Tibial artery (tissue), 4 donors: ENCODE measurements at regions not wholly inside any gene's neighbourhood (a gene's known extent, or its start where the extent isn't known, plus 50 kb on each side); places are given as distances from the start of the nearest gene placed in this dataset.

ENCODE experiments used
- DNase-seq, 2 donors: peaks; one replicate each; pipeline ENCODE4 v3.0.0-alpha.2; 2019
- H3K27ac ChIP-seq, 2 donors: fragments of 200-600 bp; sonication (generic) in 1 of 2; 1 replicate in 1 of 2; 2 replicates in 1 of 2; pipeline ENCODE4 v1.5.1; 2018 to 2019; ENCODE audit warnings: mild to moderate bottlenecking in 1 of 2
- H3K27me3 ChIP-seq, 2 donors: fragments of 200-600 bp; sonication (generic) in 1 of 2; one replicate each; pipeline versions ENCODE4 v1.5.1 to v1.6.0; 2016 to 2019
- H3K36me3 ChIP-seq, 3 donors: fragments of 200-600 bp; sonication (generic) in 2 of 3; one replicate each; pipeline ENCODE4 v1.5.1; 2016 to 2019; ENCODE audit warnings: mild to moderate bottlenecking in 2 of 3
- H3K4me1 ChIP-seq, 4 donors: fragments of 200-600 bp; sonication (generic) in 2 of 4; 1 replicate in 3 of 4; 2 replicates in 1 of 4; pipeline ENCODE4 v1.5.1; 2016 to 2019
- H3K4me3 ChIP-seq, 2 donors: fragments of 200-600 bp; sonication (generic) in 1 of 2; 1 replicate in 1 of 2; 2 replicates in 1 of 2; pipeline ENCODE4 v1.5.1; 2018 to 2019; ENCODE audit warnings: mild to moderate bottlenecking in 2 of 2
- H3K9me3 ChIP-seq, 3 donors: fragments of 200-600 bp; sonication (generic) in 1 of 3; one replicate each; pipeline ENCODE4 v1.5.1; 2016 to 2019
- intact Hi-C: fragments of 100-400 bp; cut with DNase I; formaldehyde crosslinking; loops from one replicate; pipeline ENCODE4 v1.15.0; 2023; ENCODE audit warnings: low total_unique reads
- TF ChIP-seq, protein P1 (sequence below), 2 experiments: fragments of 200-600 bp in 1 of 2; fragments of 450-650 bp in 1 of 2; IDR thresholded peaks; one replicate each; pipeline ENCODE4 v1.5.1; 2017 to 2019; ENCODE audit warnings: antibody characterized with exemption in 2 of 2, mild to moderate bottlenecking in 1 of 2, moderate library complexity in 1 of 2

DNA sequence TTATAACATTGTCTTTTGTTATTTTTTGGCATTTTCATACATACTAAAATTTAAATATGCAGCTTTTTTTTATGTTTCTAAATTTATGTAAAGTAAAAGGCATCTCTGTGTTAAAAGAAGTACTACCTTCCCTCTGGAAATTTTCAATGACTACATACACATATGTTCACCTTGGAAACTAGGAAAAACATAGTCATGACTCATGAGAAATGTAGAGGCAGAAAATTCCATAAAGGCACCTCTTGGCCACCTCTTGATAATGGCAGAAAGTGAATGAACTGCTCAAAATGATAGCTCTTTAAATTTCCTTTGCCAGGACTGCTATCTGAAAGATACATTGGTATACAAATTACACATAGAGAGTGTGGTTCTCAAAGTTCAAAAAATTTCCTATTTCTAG is 889.1 kb upstream of the ZEB2 start:
- H3K27me3 ChIP-seq = no peaks in the 10 kb centered on the region
- intact Hi-C loops = no loop called here
- H3K36me3 ChIP-seq = no peaks in the 10 kb centered on the region

DNA sequence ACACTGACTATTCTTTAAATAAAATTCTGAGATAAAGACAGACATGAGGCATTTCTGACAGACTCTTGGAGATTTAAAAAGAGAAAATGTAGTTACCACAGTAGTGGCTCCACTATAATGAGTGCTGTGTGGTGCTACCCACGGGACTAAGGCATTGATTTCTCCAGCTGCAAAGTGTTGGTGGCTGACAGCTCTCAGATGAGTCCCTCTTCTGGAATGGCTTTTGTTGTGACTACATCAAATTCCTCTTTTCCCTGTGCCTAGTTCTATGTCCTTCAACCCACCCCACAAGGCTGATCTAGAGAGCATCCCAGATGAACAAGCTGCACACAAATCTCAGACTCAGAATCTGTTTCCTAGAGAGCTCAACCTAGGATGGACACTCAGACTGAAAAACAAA is 884.8 kb upstream of the ZEB2 start:
- no peak for DNase-seq
- H3K9me3 ChIP-seq = no peaks in the 10 kb centered on the region
- TF ChIP-seq, protein P1, sequence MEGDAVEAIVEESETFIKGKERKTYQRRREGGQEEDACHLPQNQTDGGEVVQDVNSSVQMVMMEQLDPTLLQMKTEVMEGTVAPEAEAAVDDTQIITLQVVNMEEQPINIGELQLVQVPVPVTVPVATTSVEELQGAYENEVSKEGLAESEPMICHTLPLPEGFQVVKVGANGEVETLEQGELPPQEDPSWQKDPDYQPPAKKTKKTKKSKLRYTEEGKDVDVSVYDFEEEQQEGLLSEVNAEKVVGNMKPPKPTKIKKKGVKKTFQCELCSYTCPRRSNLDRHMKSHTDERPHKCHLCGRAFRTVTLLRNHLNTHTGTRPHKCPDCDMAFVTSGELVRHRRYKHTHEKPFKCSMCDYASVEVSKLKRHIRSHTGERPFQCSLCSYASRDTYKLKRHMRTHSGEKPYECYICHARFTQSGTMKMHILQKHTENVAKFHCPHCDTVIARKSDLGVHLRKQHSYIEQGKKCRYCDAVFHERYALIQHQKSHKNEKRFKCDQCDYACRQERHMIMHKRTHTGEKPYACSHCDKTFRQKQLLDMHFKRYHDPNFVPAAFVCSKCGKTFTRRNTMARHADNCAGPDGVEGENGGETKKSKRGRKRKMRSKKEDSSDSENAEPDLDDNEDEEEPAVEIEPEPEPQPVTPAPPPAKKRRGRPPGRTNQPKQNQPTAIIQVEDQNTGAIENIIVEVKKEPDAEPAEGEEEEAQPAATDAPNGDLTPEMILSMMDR (IDR thresholded peaks at IDR 0.05) = no peak
- intact Hi-C loops = no loop called here
- H3K27ac ChIP-seq = no peak overlapping the region
- no peaks in the 10 kb centered on the region for H3K4me1 ChIP-seq
- no peaks in the 10 kb centered on the region for H3K36me3 ChIP-seq
- H3K27me3 ChIP-seq = no peaks in the 10 kb centered on the region
- no peak overlapping the region for H3K4me3 ChIP-seq

More for the DNA sequence above, 889.1 kb upstream of the ZEB2 start:
- Histone ChIP-seq H3K27ac (no peak overlapping the region), H3K9me3 (no peaks in the 10 kb centered on the region), H3K4me1 (no peaks in the 10 kb centered on the region), H3K4me3 (no peak overlapping the region)
- TF ChIP-seq, protein P1 (IDR thresholded peaks at IDR 0.05) = no peak
- no peak for DNase-seq

DNA sequence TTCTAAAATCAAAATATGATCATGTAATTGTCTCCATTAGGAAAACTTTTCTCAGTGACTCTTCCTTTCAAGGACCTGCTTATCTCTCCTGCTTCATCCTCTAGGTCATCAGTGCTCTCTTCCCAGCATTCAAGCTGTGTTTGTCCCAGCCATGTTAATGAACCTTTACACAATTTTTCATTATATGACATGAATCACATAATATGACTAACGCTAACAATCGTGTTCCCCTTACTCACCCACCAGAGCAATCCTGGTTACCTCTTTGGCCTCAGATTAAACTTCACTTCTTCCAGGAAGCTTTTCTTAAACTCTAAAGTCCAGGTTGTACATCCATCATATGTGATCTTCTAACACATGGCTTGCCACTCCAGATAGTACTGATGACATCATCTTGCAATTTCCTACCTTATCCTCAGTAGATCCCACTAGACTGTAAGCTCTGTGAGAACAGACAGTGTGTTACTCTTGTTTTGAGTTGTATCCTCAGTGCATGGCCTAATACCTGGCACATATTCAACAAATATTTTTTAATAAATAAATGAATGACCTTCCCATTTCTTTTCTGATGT is 882.9 kb upstream of the ZEB2 start:
- no peak for DNase-seq
- no peak overlapping the region for H3K27ac ChIP-seq
- no peak overlapping the region for H3K4me3 ChIP-seq
- no peaks in the 10 kb centered on the region for H3K9me3 ChIP-seq
- no peaks in the 10 kb centered on the region for H3K4me1 ChIP-seq
- H3K36me3 ChIP-seq = no peaks in the 10 kb centered on the region
- no peaks in the 10 kb centered on the region for H3K27me3 ChIP-seq
- intact Hi-C loops = no loop called here
- TF ChIP-seq, protein P1 (IDR thresholded peaks at IDR 0.05) = no peak

DNA sequence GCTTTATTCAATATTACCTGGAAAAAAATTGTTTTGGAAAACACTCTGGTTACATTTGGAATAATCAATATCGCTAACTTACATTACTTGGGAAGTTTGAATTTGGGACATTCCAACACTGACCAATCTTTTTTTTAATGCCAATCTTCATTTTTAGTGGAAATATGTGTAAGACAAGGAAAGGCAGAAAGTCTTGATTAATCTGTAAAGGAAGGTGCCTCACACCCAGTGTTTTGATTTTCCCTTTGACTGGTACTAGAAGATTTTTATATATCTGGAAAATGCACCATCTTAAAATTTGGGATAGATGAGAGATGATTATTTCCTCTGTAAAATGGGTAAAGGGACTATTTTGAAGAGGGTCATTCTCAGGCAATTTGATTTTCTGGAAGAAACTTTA is 879.2 kb upstream of the ZEB2 start:
- Histone ChIP-seq H3K36me3 (no peaks in the 10 kb centered on the region), H3K9me3 (no peaks in the 10 kb centered on the region), H3K27me3 (no peaks in the 10 kb centered on the region), H3K4me1 (no peaks in the 10 kb centered on the region), H3K4me3 (no peak overlapping the region), H3K27ac (no peak overlapping the region)
- intact Hi-C loops = no loop called here
- DNase-seq = no peak
- TF ChIP-seq, protein P1 (IDR thresholded peaks at IDR 0.05) = no peak

DNA sequence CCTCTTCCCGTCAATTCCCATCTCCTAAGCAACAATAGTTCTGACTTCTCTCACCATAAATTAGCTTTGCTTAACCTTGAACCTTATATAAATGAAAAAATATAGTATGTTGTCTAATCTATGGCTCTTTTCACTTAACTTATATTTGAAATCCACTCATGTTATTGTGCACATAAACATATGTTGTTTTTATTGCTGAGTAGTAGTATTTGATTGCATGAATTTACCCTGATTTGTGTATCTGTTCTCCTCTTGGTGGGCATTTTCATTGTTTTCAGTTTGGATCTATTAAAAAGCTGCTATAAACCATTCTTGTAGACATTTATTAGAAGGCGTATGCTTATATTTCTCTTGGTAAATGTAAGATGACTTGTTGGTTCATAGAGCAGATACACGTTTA is 874.3 kb upstream of the ZEB2 start:
- Histone ChIP-seq H3K36me3 (no peaks in the 10 kb centered on the region), H3K4me3 (no peak overlapping the region), H3K27me3 (no peaks in the 10 kb centered on the region), H3K9me3 (peaks cover 0 to 5% (median 0%) of the 10 kb centered on the region in 3 donors), H3K27ac (no peak overlapping the region), H3K4me1 (no peaks in the 10 kb centered on the region)
- intact Hi-C loops = no loop called here
- TF ChIP-seq, protein P1 (IDR thresholded peaks at IDR 0.05) = no peak
- no peak for DNase-seq

DNA sequence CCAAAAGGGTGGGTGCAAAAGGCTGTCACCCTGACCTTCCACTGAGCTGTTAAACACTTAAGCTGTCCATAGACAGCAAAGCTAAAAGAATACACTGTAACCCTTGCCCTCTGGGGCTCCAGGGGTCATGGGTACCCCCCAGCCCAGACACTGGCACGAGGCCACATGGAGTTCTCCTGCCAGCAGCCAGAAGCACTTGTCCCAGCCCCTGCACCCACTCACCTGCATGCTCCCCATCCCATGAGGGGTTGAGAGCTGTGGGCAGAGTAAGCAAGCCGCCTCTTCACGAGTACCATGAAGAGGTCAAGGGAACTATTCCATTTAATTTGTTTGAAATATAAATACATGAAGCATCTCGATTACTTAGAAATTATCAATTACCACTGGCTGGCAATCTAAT is 867.1 kb upstream of the ZEB2 start:
- TF ChIP-seq, protein P1 (IDR thresholded peaks at IDR 0.05) = no peak
- Histone ChIP-seq H3K27me3 (no peaks in the 10 kb centered on the region), H3K4me3 (no peak overlapping the region), H3K4me1 (no peaks in the 10 kb centered on the region), H3K36me3 (no peaks in the 10 kb centered on the region), H3K9me3 (peaks cover 0 to 5% (median 0%) of the 10 kb centered on the region in 3 donors), H3K27ac (no peak overlapping the region)
- intact Hi-C loops = no loop called here
- no peak for DNase-seq
